IPS-18a (cell line): ENCODE measurements at regions not wholly inside any gene's neighbourhood (a gene's known extent, or its start where the extent isn't known, plus 50 kb on each side); places are given as distances from the start of the nearest gene placed in this dataset.

ENCODE experiments used
- H3K27ac ChIP-seq: one replicate; pipeline ENCODE4 v1.5.1; 2013; ENCODE audit warnings: low read length
- H3K27me3 ChIP-seq: one replicate; pipeline ENCODE4 v1.6.1; 2013; ENCODE audit warnings: mild to moderate bottlenecking, low read length; ENCODE audit not compliant: control insufficient read depth, insufficient read depth
- H3K36me3 ChIP-seq: one replicate; pipeline ENCODE4 v1.6.1; 2013; ENCODE audit warnings: low read depth, low read length; ENCODE audit not compliant: control insufficient read depth
- H3K4me1 ChIP-seq: one replicate; pipeline ENCODE4 v1.6.1; 2013; ENCODE audit warnings: low read depth, low read length; ENCODE audit not compliant: control insufficient read depth
- H3K4me3 ChIP-seq: one replicate; pipeline ENCODE4 v1.5.1; 2013; ENCODE audit warnings: low read length
- H3K9ac ChIP-seq: one replicate; pipeline ENCODE4 v1.6.1; 2013; ENCODE audit warnings: mild to moderate bottlenecking, low read length, moderate library complexity
- H3K9me3 ChIP-seq: one replicate; pipeline ENCODE4 v1.6.1; 2013; ENCODE audit warnings: low read depth, low read length; ENCODE audit not compliant: control insufficient read depth

DNA sequence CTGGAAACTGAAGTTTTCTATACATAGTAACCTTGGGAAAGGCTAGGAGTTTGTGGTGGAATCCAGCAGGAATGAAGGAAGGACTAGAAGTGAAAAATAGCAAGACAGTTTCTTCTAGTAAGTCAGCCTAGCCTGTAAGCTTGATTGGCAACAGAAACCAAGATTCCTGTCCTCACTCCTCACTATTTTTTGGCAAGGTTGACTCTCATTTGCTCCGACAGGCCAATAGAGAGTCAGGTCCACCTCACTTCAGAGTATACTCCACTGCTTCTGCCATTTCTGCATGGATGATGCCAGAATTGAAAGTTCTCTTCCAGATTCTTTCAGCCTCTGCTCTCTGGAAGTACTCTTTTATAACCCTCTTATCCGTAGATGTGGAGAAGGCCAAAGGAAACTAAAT is 352.4 kb downstream of the ZNF516 start:
- peaks cover 18% of the 10 kb centered on the region for H3K4me1 ChIP-seq
- no peaks in the 10 kb centered on the region for H3K36me3 ChIP-seq
- H3K27me3 ChIP-seq, result no peaks in the 10 kb centered on the region
- no peaks in the 10 kb centered on the region for H3K9me3 ChIP-seq
- H3K27ac ChIP-seq, result no peak overlapping the region
- H3K4me3 ChIP-seq, result no peak overlapping the region
- no peak overlapping the region for H3K9ac ChIP-seq

DNA sequence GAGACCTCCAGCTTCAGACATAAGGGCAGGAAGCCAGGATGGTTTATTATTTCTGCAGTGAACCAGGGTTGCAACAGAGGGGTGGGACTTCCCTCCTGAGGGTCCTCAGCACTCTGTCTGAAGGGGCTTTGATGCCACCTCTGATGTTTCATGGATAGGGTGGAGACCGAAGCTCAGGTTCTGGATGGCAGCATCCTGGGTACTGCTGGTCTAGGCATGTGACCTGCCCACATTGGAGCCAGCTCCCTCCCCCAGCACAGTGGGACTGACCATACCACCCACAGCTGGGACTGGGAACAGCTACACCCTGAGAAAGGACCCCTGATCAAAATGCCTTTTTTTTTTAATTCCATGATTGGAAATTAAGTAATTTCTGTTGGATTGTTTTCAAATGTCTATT is 355.2 kb downstream of the ZNF516 start:
- Histone ChIP-seq H3K36me3 (no peaks in the 10 kb centered on the region), H3K9me3 (no peaks in the 10 kb centered on the region), H3K27ac (no peak overlapping the region), H3K9ac (no peak overlapping the region), H3K4me3 (no peak overlapping the region), H3K27me3 (no peaks in the 10 kb centered on the region), H3K4me1 (no peaks in the 10 kb centered on the region)

DNA sequence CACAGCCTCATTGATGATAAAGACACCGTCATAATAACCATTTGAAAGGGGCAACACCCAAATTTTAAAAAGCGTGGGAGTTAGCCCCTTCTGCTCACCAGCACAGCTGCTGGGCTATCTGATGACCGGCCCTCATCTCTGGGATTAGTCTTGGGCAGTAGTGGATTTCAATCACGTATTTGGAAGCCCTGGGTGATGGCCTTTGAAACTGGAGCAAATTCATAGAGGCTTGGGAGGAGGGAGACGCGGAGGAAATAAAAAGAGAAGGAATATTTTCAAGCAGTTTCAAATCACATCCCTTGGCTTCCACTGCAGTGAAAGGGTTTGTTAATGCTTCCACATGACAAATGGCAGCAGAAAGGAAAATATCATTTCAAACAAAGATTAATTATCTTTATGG is 357.8 kb downstream of the ZNF516 start:
- no peak overlapping the region for H3K9ac ChIP-seq
- no peaks in the 10 kb centered on the region for H3K9me3 ChIP-seq
- H3K27me3 ChIP-seq, result no peaks in the 10 kb centered on the region
- H3K27ac ChIP-seq, result no peak overlapping the region
- H3K36me3 ChIP-seq, result no peaks in the 10 kb centered on the region
- no peak overlapping the region for H3K4me3 ChIP-seq
- no peaks in the 10 kb centered on the region for H3K4me1 ChIP-seq

DNA sequence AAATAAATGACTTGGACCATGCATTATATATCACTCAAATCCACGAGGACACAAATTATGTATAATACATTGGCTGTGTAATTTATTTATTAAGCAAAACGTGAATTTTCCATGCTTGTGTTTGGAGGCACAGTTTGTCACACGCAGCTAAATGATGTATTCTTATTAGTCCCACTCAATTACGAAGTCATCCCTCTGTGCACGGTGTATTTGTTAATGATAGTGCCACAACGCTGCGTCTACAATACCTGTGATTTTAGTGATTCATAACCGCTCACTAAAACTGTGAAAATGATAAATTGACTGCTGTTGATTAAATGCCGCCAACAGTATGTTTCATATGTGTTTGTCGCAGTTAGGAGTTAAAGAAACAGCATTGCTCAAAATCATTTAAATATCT is 358.3 kb downstream of the ZNF516 start:
- Histone ChIP-seq H3K9me3 (no peaks in the 10 kb centered on the region), H3K9ac (no peak overlapping the region), H3K27ac (no peak overlapping the region), H3K27me3 (no peaks in the 10 kb centered on the region), H3K36me3 (no peaks in the 10 kb centered on the region), H3K4me1 (no peaks in the 10 kb centered on the region), H3K4me3 (no peak overlapping the region)

DNA sequence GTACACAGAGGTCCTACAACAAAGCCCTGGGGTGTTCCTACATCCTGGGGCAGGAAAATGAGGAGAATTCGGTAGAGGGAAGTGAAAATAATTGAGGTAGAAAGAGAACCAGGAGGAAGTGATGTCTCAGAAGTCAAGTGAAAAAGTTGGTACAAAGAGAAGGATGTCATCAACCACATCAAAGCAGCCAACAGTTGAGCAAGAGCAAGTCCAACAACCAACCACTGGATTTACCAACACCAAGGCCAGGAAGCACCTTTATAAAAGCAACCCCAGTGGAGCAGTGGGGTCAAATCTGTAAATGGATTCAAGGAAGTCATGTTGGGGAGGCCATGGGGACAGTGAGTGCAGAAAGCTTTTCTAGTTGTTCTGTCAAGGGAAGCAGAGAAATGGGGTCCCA is 360.4 kb downstream of the ZNF516 start:
- H3K4me1 ChIP-seq, result no peaks in the 10 kb centered on the region
- H3K9me3 ChIP-seq, result no peaks in the 10 kb centered on the region
- H3K36me3 ChIP-seq, result no peaks in the 10 kb centered on the region

DNA sequence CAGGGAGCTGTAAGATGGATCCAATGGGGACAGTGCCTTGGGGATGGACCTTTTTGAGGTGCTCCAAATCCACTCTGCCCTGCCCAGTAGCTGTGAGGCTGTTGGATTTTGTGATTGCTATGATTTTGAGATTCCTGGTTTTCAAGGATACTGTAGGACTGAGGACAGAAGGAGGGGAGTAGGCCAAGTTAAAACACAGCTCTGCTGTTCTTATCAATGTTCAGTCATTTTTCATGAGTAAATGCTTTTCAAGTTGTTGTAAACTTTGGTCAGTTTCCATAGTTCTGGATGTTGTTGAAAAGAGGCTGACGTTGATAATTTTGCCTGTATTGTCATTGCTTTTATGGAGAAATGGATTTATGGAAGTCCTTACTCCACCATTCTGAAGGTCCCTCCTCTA is 361.2 kb downstream of the ZNF516 start:
- Histone ChIP-seq H3K4me3 (no peak overlapping the region), H3K9ac (no peak overlapping the region), H3K4me1 (no peaks in the 10 kb centered on the region), H3K27ac (no peak overlapping the region), H3K9me3 (no peaks in the 10 kb centered on the region), H3K27me3 (no peaks in the 10 kb centered on the region), H3K36me3 (no peaks in the 10 kb centered on the region)

More for the DNA sequence above, 360.4 kb downstream of the ZNF516 start:
- Histone ChIP-seq H3K4me3 (no peak overlapping the region), H3K27ac (no peak overlapping the region), H3K27me3 (no peaks in the 10 kb centered on the region), H3K9ac (no peak overlapping the region)

DNA sequence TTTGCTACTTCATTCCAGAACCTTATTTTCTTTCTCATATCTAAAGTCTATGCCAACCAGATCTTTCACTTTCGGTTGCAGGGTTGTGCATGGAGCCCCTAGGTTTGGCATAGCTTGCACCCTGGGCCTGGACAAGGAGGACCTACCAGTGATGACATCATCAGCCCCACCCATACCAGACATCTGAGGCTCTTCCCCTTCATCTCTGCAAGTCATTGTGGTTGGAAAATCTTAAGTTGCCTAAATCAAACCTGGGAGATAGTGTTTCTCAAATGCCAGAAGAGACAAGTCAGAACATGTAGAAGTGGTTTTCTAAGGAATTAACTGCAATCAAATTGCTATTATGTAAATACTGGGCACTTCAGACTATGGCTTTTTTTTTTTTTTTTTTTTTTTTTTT is 363.3 kb downstream of the ZNF516 start:
- Histone ChIP-seq H3K27me3 (no peaks in the 10 kb centered on the region), H3K9me3 (no peaks in the 10 kb centered on the region), H3K36me3 (no peaks in the 10 kb centered on the region), H3K4me1 (no peaks in the 10 kb centered on the region), H3K9ac (no peak overlapping the region), H3K4me3 (no peak overlapping the region), H3K27ac (no peak overlapping the region)

DNA sequence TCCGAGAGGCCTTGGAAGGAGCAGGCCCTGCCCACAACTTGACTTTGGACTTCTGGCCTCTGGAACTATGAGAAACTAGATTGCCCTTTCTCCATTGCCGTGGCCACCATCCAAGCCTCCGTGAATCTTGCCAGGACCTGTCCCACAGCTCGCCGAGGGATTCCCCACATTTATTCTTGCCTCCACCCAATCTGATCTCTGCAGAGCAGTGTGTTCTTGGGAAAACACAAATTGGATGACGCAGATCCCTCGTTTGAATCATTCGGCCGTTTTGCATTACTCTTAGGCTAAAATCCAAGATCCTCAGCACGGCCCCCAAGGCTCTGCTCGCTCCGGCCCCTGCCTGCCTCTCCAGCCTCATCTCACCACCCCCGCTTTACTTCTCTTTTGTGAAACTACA is 364.2 kb downstream of the ZNF516 start:
- no peak overlapping the region for H3K9ac ChIP-seq
- H3K27me3 ChIP-seq, result no peaks in the 10 kb centered on the region
- no peaks in the 10 kb centered on the region for H3K9me3 ChIP-seq
- no peaks in the 10 kb centered on the region for H3K4me1 ChIP-seq
- no peak overlapping the region for H3K27ac ChIP-seq
- no peaks in the 10 kb centered on the region for H3K36me3 ChIP-seq
- no peak overlapping the region for H3K4me3 ChIP-seq

DNA sequence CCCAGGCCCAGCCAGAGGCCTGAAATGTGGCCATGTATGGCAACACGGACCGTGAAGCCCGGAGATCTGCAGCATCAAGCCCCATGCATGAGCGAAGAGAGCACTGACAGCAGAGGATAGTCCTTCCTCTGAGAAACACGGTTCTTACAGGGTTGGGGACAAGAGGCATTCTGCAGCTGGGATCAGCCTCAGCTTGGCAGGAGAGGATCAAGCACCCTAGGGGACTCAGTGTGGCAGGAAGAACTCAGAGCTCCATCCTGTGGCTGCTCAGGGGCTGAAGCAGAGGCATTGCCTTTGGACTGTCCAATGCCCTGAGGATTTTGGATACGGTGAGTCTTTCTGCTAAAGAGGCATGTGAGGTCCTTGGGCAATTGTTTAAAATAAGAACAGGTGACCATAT is 368.7 kb downstream of the ZNF516 start:
- no peaks in the 10 kb centered on the region for H3K9me3 ChIP-seq
- H3K4me1 ChIP-seq, result no peaks in the 10 kb centered on the region
- H3K9ac ChIP-seq, result no peak overlapping the region
- H3K27ac ChIP-seq, result no peak overlapping the region
- no peaks in the 10 kb centered on the region for H3K27me3 ChIP-seq
- no peak overlapping the region for H3K4me3 ChIP-seq
- no peaks in the 10 kb centered on the region for H3K36me3 ChIP-seq

DNA sequence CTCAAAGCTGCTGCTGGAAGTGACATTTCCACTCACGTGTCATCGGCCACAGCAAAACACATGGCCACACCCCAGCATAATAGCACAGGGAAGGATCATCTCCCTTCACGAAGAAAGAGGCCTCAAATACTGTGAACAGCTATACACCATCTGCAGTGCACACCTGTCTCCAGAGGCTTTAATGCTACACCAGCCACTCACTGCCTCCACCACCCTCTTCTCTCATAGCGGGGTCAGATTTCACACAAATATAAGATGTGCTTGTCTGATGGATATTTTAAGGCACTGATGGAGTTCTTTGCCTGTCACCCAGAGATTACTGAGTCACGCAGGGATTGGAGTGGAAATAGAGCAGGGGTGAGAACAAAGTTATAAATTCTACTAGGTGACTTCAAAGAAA is 374.0 kb downstream of the ZNF516 start:
- H3K4me1 ChIP-seq, result no peaks in the 10 kb centered on the region
- no peaks in the 10 kb centered on the region for H3K36me3 ChIP-seq
- H3K27me3 ChIP-seq, result no peaks in the 10 kb centered on the region
- no peak overlapping the region for H3K4me3 ChIP-seq
- no peak overlapping the region for H3K9ac ChIP-seq
- H3K27ac ChIP-seq, result no peak overlapping the region
- no peaks in the 10 kb centered on the region for H3K9me3 ChIP-seq

DNA sequence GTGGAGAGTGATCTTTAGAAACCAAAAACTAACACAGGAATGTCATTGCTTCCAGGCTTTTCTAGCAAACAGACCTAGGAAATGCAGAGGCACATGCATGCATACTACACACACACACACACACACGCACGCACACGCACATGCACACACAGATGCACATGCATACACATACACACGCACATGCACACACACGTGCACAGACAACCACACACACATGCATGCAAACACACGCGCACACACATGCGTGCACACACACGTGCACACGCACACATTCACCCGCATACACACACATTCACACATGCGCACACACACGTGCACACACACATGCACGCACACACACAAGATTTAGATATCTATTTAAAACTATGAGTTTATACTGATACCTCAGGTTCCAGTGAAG is 379.5 kb downstream of the ZNF516 start:
- Histone ChIP-seq H3K4me3 (no peak overlapping the region), H3K27ac (no peak overlapping the region), H3K9me3 (no peaks in the 10 kb centered on the region), H3K9ac (no peak overlapping the region), H3K4me1 (no peaks in the 10 kb centered on the region), H3K27me3 (no peaks in the 10 kb centered on the region), H3K36me3 (no peaks in the 10 kb centered on the region)

DNA sequence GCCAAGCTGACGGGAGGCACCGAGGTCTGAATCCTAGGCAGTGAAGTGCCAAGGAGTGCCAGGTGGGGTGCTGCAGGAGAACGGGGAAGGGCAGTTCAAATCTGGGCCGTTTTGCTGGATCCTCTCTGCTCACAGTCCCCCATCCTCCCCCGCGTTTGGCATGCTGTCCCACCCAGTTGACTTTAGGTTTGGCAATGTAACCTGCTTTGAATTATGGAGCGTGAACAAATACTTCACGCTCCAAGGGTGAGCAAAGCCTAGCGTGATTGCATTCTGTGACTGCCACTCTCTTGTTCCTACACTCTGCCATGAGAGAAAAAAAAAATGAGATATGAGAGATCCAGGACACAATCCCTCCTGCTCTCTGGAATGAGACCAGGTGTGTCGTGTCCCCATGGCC is 381.9 kb downstream of the ZNF516 start:
- H3K4me3 ChIP-seq, result no peak overlapping the region
- H3K36me3 ChIP-seq, result no peaks in the 10 kb centered on the region
- no peaks in the 10 kb centered on the region for H3K27me3 ChIP-seq
- no peak overlapping the region for H3K27ac ChIP-seq
- H3K4me1 ChIP-seq, result no peaks in the 10 kb centered on the region
- H3K9me3 ChIP-seq, result no peaks in the 10 kb centered on the region
- H3K9ac ChIP-seq, result no peak overlapping the region

DNA sequence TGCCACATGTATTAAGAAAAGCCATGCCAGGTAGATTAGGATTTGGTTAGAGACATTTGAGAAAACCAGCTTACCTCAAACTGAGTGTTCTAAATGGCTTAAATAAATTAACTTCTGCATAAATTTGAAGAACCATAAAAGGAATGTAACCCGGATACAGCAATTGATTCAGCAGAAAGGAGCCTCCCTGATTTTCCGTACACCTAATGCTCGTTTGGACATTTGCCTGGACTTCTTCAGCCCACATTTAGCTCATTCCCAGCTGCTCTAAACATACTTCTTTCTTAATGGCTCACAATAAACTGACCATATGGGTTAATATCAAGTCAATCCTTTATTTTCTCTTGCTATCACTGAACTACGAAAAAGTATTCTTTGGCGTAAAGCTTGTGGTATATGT is 392.4 kb downstream of the ZNF516 start:
- H3K9ac ChIP-seq, result no peak overlapping the region
- no peak overlapping the region for H3K4me3 ChIP-seq
- H3K27ac ChIP-seq, result no peak overlapping the region
- H3K9me3 ChIP-seq, result no peaks in the 10 kb centered on the region
- H3K4me1 ChIP-seq, result no peaks in the 10 kb centered on the region
- no peaks in the 10 kb centered on the region for H3K36me3 ChIP-seq
- no peaks in the 10 kb centered on the region for H3K27me3 ChIP-seq
